Stomach (tissue), 8 donors: ENCODE measurements at regions not wholly inside any gene's neighbourhood (a gene's known extent, or its start where the extent isn't known, plus 50 kb on each side); places are given as distances from the start of the nearest gene placed in this dataset.
A peak's percentile ranks its signal among the peaks of the same experiment; 100 is the strongest.

Experiments
- DNase-seq, 2 donors: peaks; one replicate each; pipeline versions ENCODE4 v3.0.0 to v3.0.0-alpha.2; 2013 to 2019
- H3K27ac ChIP-seq, 5 donors: fragments of 200-600 bp in 4 of 5; sonication (generic) in 4 of 5; one replicate each; pipeline ENCODE4 v1.5.1; 2013 to 2019; ENCODE audit warnings: mild to moderate bottlenecking in 1 of 5, moderate library complexity in 1 of 5
- H3K27me3 ChIP-seq, 3 donors: fragments of 200-600 bp; sonication (generic); one replicate each; pipeline ENCODE4 v1.5.1; 2017 to 2019; ENCODE audit warnings: mixed run types in 1 of 3
- H3K36me3 ChIP-seq, 4 donors: fragments of 200-600 bp; sonication (generic); 1 replicate in 3 of 4; 2 replicates in 1 of 4; pipeline ENCODE4 v1.5.1; 2016 to 2019
- H3K4me1 ChIP-seq, 4 donors: fragments of 200-600 bp; sonication (generic); one replicate each; pipeline ENCODE4 v1.5.1; 2016 to 2019
- H3K4me3 ChIP-seq, 4 donors: fragments of 200-600 bp; sonication (generic) in 3 of 4; one replicate each; pipeline ENCODE4 v1.5.1; 2016 to 2019; ENCODE audit warnings: mild to moderate bottlenecking in 1 of 4
- H3K9me3 ChIP-seq, 4 donors: fragments of 200-600 bp; sonication (generic); one replicate each; pipeline ENCODE4 v1.5.1; 2016 to 2019
- CTCF ChIP-seq, 7 experiments: fragments of 450-650 bp in 4 of 7; fragments of 200-600 bp in 3 of 7; sonication (generic) in 3 of 7; IDR thresholded peaks; one replicate each; pipeline ENCODE4 v1.5.1; 2016 to 2019; ENCODE audit warnings: antibody characterized with exemption in 7 of 7, control low read depth in 2 of 7, mild to moderate bottlenecking in 1 of 7
- EP300 ChIP-seq: sonication (generic); formaldehyde crosslinking; IDR thresholded peaks from one replicate; pipeline ENCODE4 v1.6.1; 2017; ENCODE audit warnings: antibody characterized with exemption
- POLR2A ChIP-seq, 4 donors: fragments of 450-650 bp; IDR thresholded peaks; one replicate each; pipeline ENCODE4 v1.6.1; 2016; ENCODE audit warnings: antibody characterized with exemption in 4 of 4, control low read depth in 2 of 4, mild to moderate bottlenecking in 1 of 4, moderate library complexity in 1 of 4
- POLR2AphosphoS5 ChIP-seq, 3 donors: sonication (generic); formaldehyde crosslinking; IDR thresholded peaks; one replicate each; pipeline ENCODE4 v1.6.1; 2016; ENCODE audit warnings: antibody characterized with exemption in 3 of 3
- WGBS, 5 donors: extraction: QIAGEN DNeasy Blood & Tissue Kit in 3 of 5; methylation state at CpG; one replicate each; pipeline versions ENCODE4 v1.1.5 to v1.1.7; 2013 to 2018; 5-methylcytosine and 5-hydroxymethylcytosine counted together
- intact Hi-C: fragments of 100-400 bp; cut with DNase I; formaldehyde crosslinking; loops from one replicate; pipeline ENCODE4 v1.15.1; 2023; ENCODE audit warnings: low total_unique reads
- donor health status: healthy with polysubstance abuse.
- donor health status: Bipolar disorder and iron deficiency.
- donor health status: healthy.

GRCh38 chr15:98561169-98561941, 87.0 kb upstream of the IGF1R start:
- H3K27ac ChIP-seq, result no peak overlapping the region
- H3K27me3 ChIP-seq, result no peaks in the 10 kb centered on the region
- H3K4me1 ChIP-seq, result no peaks in the 10 kb centered on the region
- H3K9me3 ChIP-seq, result no peaks in the 10 kb centered on the region
- TF ChIP-seq POLR2AphosphoS5 (IDR thresholded peaks at IDR 0.05) (no peak), EP300 (no peak), POLR2A (IDR thresholded peaks at IDR 0.05) (no peak), CTCF (IDR thresholded peaks at IDR 0.05) (no peak)
- 75 to 84% (median 76%) methylated on average over 9 of the region's 9 CpGs for WGBS, 5 donors
- DNase-seq, result no peak
- intact Hi-C loops, result no loop called here
- no peak overlapping the region for H3K4me3 ChIP-seq
- no peaks in the 10 kb centered on the region for H3K36me3 ChIP-seq

DNA sequence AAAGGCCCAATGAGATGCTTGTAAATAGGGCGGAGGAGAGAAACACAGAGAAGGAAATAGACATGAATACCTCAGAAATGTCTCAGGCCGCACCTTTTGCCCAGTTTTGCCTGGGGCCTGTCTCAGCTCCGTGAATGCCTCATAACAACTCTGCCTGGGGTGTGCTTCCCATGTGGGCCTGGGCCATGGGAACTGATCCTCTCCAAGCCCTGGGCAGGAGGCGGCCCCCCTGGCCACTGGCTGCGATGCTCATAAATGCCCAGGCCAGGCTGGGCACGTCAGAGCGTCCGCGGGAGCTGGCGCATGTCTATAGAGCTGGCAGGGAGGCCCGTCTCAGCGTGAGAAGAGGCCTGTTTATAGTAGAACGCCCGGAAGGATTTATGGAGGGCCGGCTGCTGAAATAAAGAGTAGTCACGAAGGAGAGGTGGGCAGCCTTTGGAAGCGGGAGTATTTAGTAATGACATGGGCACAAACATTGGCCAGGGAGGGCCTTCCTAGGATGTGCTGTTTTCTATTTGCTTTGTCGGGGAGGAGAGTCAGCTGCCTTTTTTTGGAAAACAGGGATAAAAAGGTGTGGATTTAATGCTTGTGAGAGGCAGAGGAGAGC, 85.9 kb upstream of the IGF1R start:
- intact Hi-C loops, result no loop called here
- H3K27ac ChIP-seq, result no peak overlapping the region
- no peaks in the 10 kb centered on the region for H3K36me3 ChIP-seq
- TF ChIP-seq POLR2A (IDR thresholded peaks at IDR 0.05), result no peak
- TF ChIP-seq POLR2AphosphoS5 (IDR thresholded peaks at IDR 0.05), result no peak
- TF ChIP-seq EP300, result no peak
- TF ChIP-seq CTCF (IDR thresholded peaks at IDR 0.05), result no peak
- H3K9me3 ChIP-seq, result no peaks in the 10 kb centered on the region
- peak in 1 of 2 donors; percentile 40 for DNase-seq
- WGBS, 5 donors, result 83 to 95% (median 93%) methylated on average over 14 to 18 of the region's 18 CpGs
- no peak overlapping the region for H3K4me3 ChIP-seq
- no peaks in the 10 kb centered on the region for H3K4me1 ChIP-seq
- H3K27me3 ChIP-seq, result no peaks in the 10 kb centered on the region

- 89 to 95% (median 90%) methylated on average over 12 of the region's 12 CpGs for WGBS, 5 donors
- Histone ChIP-seq H3K27me3 (peaks cover 0 to 4% (median 4%) of the 10 kb centered on the region in 3 donors), H3K4me3 (no peak overlapping the region), H3K27ac (no peak overlapping the region), H3K4me1 (no peaks in the 10 kb centered on the region), H3K36me3 (no peaks in the 10 kb centered on the region), H3K9me3 (no peaks in the 10 kb centered on the region)
- no peak for DNase-seq
- intact Hi-C loops, result no loop called here
- TF ChIP-seq CTCF (IDR thresholded peaks at IDR 0.05), result no peak
- TF ChIP-seq POLR2AphosphoS5 (IDR thresholded peaks at IDR 0.05), result no peak
- TF ChIP-seq POLR2A (IDR thresholded peaks at IDR 0.05), result no peak
- no peak for TF ChIP-seq EP300
Measured at GRCh38 chr15:98565566-98565965, 82.8 kb upstream of the IGF1R start.

DNA sequence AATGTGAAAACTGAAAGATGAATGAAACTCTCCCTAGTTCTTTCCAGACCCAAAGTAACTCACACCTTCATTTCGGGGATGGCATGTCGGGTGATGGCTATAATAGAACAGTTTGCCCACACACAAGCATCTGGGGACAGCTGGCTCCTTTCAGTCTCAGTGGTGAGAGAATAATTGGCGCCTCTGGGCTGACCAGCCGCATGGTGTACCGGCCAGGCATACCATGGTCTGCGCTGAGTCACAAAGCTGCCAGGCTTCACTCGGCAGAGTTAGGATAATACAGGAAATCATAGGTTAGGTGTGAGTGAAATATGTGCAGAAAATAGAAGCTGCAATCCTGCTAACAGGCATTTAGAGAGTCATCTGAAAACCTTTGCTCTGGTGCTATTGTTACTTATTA, 80.4 kb upstream of the IGF1R start:
- 83 to 87% (median 84%) methylated on average over 7 of the region's 7 CpGs for WGBS, 5 donors

More for the DNA sequence above, 80.4 kb upstream of the IGF1R start:
- no peak overlapping the region for H3K27ac ChIP-seq
- no peak for DNase-seq
- no peaks in the 10 kb centered on the region for H3K9me3 ChIP-seq
- no peaks in the 10 kb centered on the region for H3K4me1 ChIP-seq
- no peak overlapping the region for H3K4me3 ChIP-seq
- H3K36me3 ChIP-seq, result no peaks in the 10 kb centered on the region
- intact Hi-C loops, result no loop called here
- no peak for TF ChIP-seq EP300
- TF ChIP-seq CTCF (IDR thresholded peaks at IDR 0.05), result no peak
- no peak for TF ChIP-seq POLR2A (IDR thresholded peaks at IDR 0.05)
- no peak for TF ChIP-seq POLR2AphosphoS5 (IDR thresholded peaks at IDR 0.05)
- peaks cover 0 to 12% (median 4%) of the 10 kb centered on the region in 3 donors for H3K27me3 ChIP-seq
